HepG2 (cell line): ENCODE measurements at regions not wholly inside any gene's neighbourhood (a gene's known extent, or its start where the extent isn't known, plus 50 kb on each side); places are given as distances from the start of the nearest gene placed in this dataset.
A peak's percentile ranks its signal among the peaks of the same experiment; 100 is the strongest.

Experiments
- ATAC-seq: fragments of 200-7000 bp; cut with Tn5 transposase; 3 replicates; pipeline ENCODE4 v1.9.1; 2020; ENCODE audit warnings: mild to moderate bottlenecking, moderate library complexity
- BruUV-seq: library from RNA; stranded (reverse); fragments of 400-500 nt; replicated peaks from 2 replicates; lab custom pipeline; 2021; lab: Mats Ljungman, UMichigan
- CTCF ChIA-PET: fragments of 300-600 bp; formaldehyde crosslinking; extraction: SDS; loops from one replicate; lab custom pipeline; 2021; ENCODE audit warnings: low total read pairs, inconsistent platforms, low intra/inter-chr PET ratio; lab: Yijun Ruan, JAX
- POLR2A ChIA-PET: fragments of 350-600 bp; sonication (Branson Sonifier 250); formaldehyde crosslinking; loops from one replicate; lab custom pipeline; 2020; ENCODE audit warnings: antibody characterized with exemption, inconsistent platforms; lab: Yijun Ruan, JAX
- DNase-seq: peaks from one replicate; pipeline ENCODE4 v3.0.0-alpha.2; 2015; ENCODE audit warnings: low spot score
- FAIRE-seq: peaks from 3 replicates; lab custom pipeline; 2011; peaks lifted over from hg19 to GRCh38; lab: Jason Lieb, UNC
- H2AFZ ChIP-seq: one replicate; pipeline ENCODE4 v1.6.1; 2011; ENCODE audit warnings: low read length, inconsistent platforms
- H3K27ac ChIP-seq: fragments of 300-600 bp; 3 replicates; pipeline ENCODE4 v1.8.0; 2011; ENCODE audit warnings: mixed run types, mild to moderate bottlenecking, mixed read lengths, low read length, inconsistent platforms; ENCODE audit not compliant: insufficient read depth; ENCODE audit errors: extremely low read length
- H3K27me3 ChIP-seq, 2 experiments: fragments of 200-600 bp in 1 of 2; 2 replicates in 1 of 2; 3 replicates in 1 of 2; pipeline versions ENCODE4 v1.6.0 to v1.8.0; 2011; ENCODE audit warnings: low read length in 2 of 2, mild to moderate bottlenecking in 2 of 2, moderate library complexity in 2 of 2, inconsistent platforms in 1 of 2; ENCODE audit not compliant: insufficient read depth in 2 of 2, control insufficient read depth in 1 of 2
- H3K36me3 ChIP-seq, 2 experiments: fragments of 200-600 bp in 1 of 2; replicated peaks in 1 of 2; 2 replicates in 1 of 2; 3 replicates in 1 of 2; pipeline versions ENCODE4 v1.5.1 to v1.8.0; 2011; ENCODE audit warnings: low read length in 2 of 2, inconsistent platforms in 1 of 2; ENCODE audit not compliant: insufficient read depth in 2 of 2, control insufficient read depth in 1 of 2
- H3K4me1 ChIP-seq: 2 replicates; pipeline ENCODE4 v1.5.1; 2012; ENCODE audit warnings: low read length, inconsistent platforms; ENCODE audit not compliant: insufficient read depth
- H3K4me2 ChIP-seq: 2 replicates; pipeline ENCODE4 v1.6.0; 2011; ENCODE audit warnings: low read depth, low read length, inconsistent platforms
- H3K4me3 ChIP-seq, 3 experiments: fragments of 200-600 bp in 1 of 3; sonication (generic), shearing (Covaris generic) in 1 of 3; replicated peaks in 1 of 3; 2 replicates each; pipeline ENCODE4 v1.5.1; 2011 to 2016; ENCODE audit warnings: low read length in 3 of 3, inconsistent platforms in 2 of 3, low read depth in 2 of 3, mild to moderate bottlenecking in 2 of 3, control low read depth in 1 of 3, mixed read lengths in 1 of 3; ENCODE audit not compliant: insufficient read depth in 1 of 3
- H3K79me2 ChIP-seq: one replicate; pipeline ENCODE4 v1.6.1; 2011; ENCODE audit warnings: low read length, inconsistent platforms; ENCODE audit not compliant: insufficient read depth
- H3K9ac ChIP-seq: 2 replicates; pipeline ENCODE4 v1.6.0; 2011; ENCODE audit warnings: mild to moderate bottlenecking, low read depth, low read length, inconsistent platforms; ENCODE audit not compliant: insufficient read depth
- H3K9me3 ChIP-seq: 2 replicates; pipeline ENCODE4 v1.5.1; 2012; ENCODE audit warnings: mild to moderate bottlenecking, low read length
- H4K20me1 ChIP-seq: 2 replicates; pipeline ENCODE4 v1.6.0; 2011; ENCODE audit warnings: inconsistent platforms, mild to moderate bottlenecking, low read length, moderate library complexity; ENCODE audit not compliant: insufficient read depth
- BORCS8-MEF2B ChIP-seq: sonication (generic); formaldehyde crosslinking; IDR thresholded peaks from 2 replicates; pipeline ENCODE4 v1.8.0; 2022; ENCODE audit warnings: mild to moderate bottlenecking, missing genetic modification reagents
- GATAD1 ChIP-seq: IDR thresholded peaks from 2 replicates; pipeline ENCODE4 v1.6.1; 2016; ENCODE audit warnings: missing genetic modification reagents, missing compliant biosample characterization
- MTF2 ChIP-seq: sonication (generic); formaldehyde crosslinking; IDR thresholded peaks from 2 replicates; pipeline ENCODE4 v1.5.0; 2020; ENCODE audit warnings: missing genetic modification reagents, borderline replicate concordance
- PLRG1 ChIP-seq: fragments of 450-650 bp; conservative IDR thresholded peaks from 2 replicates; pipeline ENCODE4 v1.6.1; 2016
- RAD51 ChIP-seq: fragments of 450-650 bp; IDR thresholded peaks from 2 replicates; pipeline ENCODE4 v1.6.1; 2016; ENCODE audit warnings: borderline replicate concordance
- TBX3 ChIP-seq: fragments of 450-650 bp; IDR thresholded peaks from 2 replicates; pipeline ENCODE4 v1.6.1; 2017; ENCODE audit warnings: antibody characterized with exemption, mild to moderate bottlenecking, inconsistent platforms, borderline replicate concordance
- WGBS: methylation state at CpG from one replicate; pipeline ENCODE4 v1.1.6; 2017; ENCODE audit warnings: low lambda C conversion rate; 5-methylcytosine and 5-hydroxymethylcytosine counted together
- in situ Hi-C: cut with HindIII; loops from 2 replicates; pipeline ENCODE4 v1.10.0; 2017; ENCODE audit warnings: low pct_unique_long_range_greater_than_20kb; ENCODE audit not compliant: extremely low pct_ligation_motif_present
- intact Hi-C: fragments of 100-400 bp; cut with micrococcal nuclease; formaldehyde crosslinking; loops from one replicate; pipeline ENCODE4 v1.10.0; 2022; ENCODE audit not compliant: unreplicated experiment
- TF ChIP-seq, protein P1 (sequence below), 2 experiments: sonication (generic) in 1 of 2; formaldehyde crosslinking in 1 of 2; IDR thresholded peaks; 2 replicates each; pipeline versions ENCODE4 v1.5.1 to v1.6.1; 2011 to 2020; ENCODE audit warnings: borderline replicate concordance in 1 of 2, low read depth in 1 of 2, low read length in 1 of 2, mild to moderate bottlenecking in 1 of 2, missing genetic modification reagents in 1 of 2, moderate library complexity in 1 of 2
- TF ChIP-seq, protein P2 (sequence below): sonication (generic); formaldehyde crosslinking; IDR thresholded peaks from 2 replicates; pipeline ENCODE4 v1.8.1; 2023; ENCODE audit warnings: mild to moderate bottlenecking, missing genetic modification reagents
- TF ChIP-seq, protein P3 (sequence below): sonication (generic); formaldehyde crosslinking; IDR thresholded peaks from 2 replicates; pipeline ENCODE4 v1.4.0; 2020; ENCODE audit warnings: missing genetic modification reagents; ENCODE audit errors: not compliant biosample characterization

DNA sequence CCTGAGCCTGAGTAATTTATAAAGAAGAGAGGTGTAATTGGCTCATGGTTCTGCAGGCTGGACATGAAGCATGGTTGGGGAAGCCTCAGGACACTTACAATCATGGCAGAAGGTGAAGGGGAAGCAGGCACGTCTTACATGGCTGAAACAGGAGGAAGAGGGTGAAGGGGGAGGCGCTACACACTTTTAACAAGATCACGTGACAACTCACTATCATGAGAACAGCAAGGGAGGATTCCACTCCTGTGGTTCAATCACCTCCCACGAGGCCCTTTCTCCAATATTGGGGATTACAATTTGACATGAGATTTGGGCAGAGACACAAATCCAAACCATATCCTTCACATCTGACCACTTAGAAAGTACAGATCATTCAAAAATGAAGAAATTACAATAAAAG, 110.6 kb upstream of the SHISA6 start:
- Histone ChIP-seq H2AFZ (no peak overlapping the region), H3K4me3 (no peak overlapping the region), H4K20me1 (no peaks in the 10 kb centered on the region), H3K9ac (no peak overlapping the region), H3K36me3 (no peaks in the 10 kb centered on the region), H3K27ac (no peak overlapping the region), H3K9me3 (peaks cover 4% of the 10 kb centered on the region; the same call in 1 of the 2 replicates), H3K4me2 (no peak overlapping the region), H3K79me2 (no peaks in the 10 kb centered on the region), H3K4me1 (no peaks in the 10 kb centered on the region), H3K27me3 (no peaks in the 10 kb centered on the region)
- intact Hi-C loops (no loop called here), in situ Hi-C loops (no loop called here)
- TF ChIP-seq, protein P1, sequence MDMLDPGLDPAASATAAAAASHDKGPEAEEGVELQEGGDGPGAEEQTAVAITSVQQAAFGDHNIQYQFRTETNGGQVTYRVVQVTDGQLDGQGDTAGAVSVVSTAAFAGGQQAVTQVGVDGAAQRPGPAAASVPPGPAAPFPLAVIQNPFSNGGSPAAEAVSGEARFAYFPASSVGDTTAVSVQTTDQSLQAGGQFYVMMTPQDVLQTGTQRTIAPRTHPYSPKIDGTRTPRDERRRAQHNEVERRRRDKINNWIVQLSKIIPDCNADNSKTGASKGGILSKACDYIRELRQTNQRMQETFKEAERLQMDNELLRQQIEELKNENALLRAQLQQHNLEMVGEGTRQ (IDR thresholded peaks at IDR 0.05; ENCODE audit: low read depth, low read length): peak; percentile 36; the same call in 1 of the 2 replicates
- TF ChIP-seq, protein P1 (CRISPR knock-in tag; IDR thresholded peaks at IDR 0.05; ENCODE audit: borderline replicate concordance): no peak
- peak; percentile 58; the same call in 1 of the 2 replicates for TF ChIP-seq RAD51
- TF ChIP-seq, protein P2, sequence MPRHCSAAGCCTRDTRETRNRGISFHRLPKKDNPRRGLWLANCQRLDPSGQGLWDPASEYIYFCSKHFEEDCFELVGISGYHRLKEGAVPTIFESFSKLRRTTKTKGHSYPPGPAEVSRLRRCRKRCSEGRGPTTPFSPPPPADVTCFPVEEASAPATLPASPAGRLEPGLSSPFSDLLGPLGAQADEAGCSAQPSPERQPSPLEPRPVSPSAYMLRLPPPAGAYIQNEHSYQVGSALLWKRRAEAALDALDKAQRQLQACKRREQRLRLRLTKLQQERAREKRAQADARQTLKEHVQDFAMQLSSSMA: no peak
- no peak for TF ChIP-seq MTF2
- no peak for TF ChIP-seq BORCS8-MEF2B (CRISPR knock-in tag)
- ChIA-PET POLR2A (no interaction called here), CTCF (no interaction called here)
- 0% methylated on average over 4 of the region's 4 CpGs for WGBS
- ATAC-seq: no peak
- BruUV-seq: no TSS peak
- no peak for DNase-seq
- FAIRE-seq: no peak

DNA sequence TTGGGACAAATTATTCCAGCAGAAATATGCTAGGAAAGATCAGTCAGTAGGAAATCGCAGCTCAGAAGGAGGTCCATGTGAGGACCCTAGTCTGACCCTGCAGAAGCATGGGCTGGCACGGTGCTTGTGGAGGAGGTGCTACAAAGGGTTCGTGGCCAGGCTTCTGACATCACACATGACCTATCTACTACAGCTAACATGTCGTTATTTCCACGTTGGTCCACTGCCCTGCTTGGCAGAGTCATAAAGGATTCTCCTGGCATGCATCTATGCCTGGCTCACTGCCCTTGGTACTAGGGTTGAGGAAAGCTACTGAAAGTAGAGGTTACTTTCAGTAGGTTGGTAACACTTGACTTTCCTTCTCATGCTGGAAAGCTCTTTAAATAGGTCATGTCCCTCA, 118.1 kb upstream of the SHISA6 start:
- Histone ChIP-seq H3K9me3 (peaks cover 4% of the 10 kb centered on the region; the same call in 1 of the 2 replicates), H3K4me2 (no peak overlapping the region), H2AFZ (no peak overlapping the region), H3K27ac (no peak overlapping the region), H3K9ac (no peak overlapping the region), H4K20me1 (no peaks in the 10 kb centered on the region), H3K4me1 (no peaks in the 10 kb centered on the region), H3K79me2 (no peaks in the 10 kb centered on the region), H3K36me3 (no peaks in the 10 kb centered on the region), H3K27me3 (no peaks in the 10 kb centered on the region), H3K4me3 (no peak overlapping the region)
- intact Hi-C loops (no loop called here), in situ Hi-C loops (no loop called here)
- POLR2A ChIA-PET: no interaction called here
- BruUV-seq: no TSS peak
- WGBS: 0% methylated on average over 1 of the region's 5 CpGs
- CTCF ChIA-PET: no interaction called here
- DNase-seq: no peak
- no peak for FAIRE-seq
- ATAC-seq: no peak
- TF ChIP-seq PLRG1: no peak
- TF ChIP-seq TBX3: no peak
- TF ChIP-seq, protein P3, sequence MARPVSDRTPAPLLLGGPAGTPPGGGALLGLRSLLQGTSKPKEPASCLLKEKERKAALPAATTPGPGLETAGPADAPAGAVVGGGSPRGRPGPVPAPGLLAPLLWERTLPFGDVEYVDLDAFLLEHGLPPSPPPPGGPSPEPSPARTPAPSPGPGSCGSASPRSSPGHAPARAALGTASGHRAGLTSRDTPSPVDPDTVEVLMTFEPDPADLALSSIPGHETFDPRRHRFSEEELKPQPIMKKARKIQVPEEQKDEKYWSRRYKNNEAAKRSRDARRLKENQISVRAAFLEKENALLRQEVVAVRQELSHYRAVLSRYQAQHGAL (CRISPR knock-in tag): no peak
- no peak for TF ChIP-seq GATAD1 (CRISPR knock-in tag)
